Calu3 (cell line): ENCODE measurements at regions not wholly inside any gene's neighbourhood (a gene's known extent, or its start where the extent isn't known, plus 50 kb on each side); places are given as distances from the start of the nearest gene placed in this dataset.

Experiments used
- BruUV-seq: library from RNA; stranded (reverse); fragments of 400-500 nt; replicated peaks from 2 replicates; lab custom pipeline; 2021; lab: Mats Ljungman, UMichigan
- CTCF ChIA-PET: fragments of 300-600 bp; sonication (Branson Sonifier 250); formaldehyde crosslinking; loops from one replicate; lab custom pipeline; 2022; ENCODE audit warnings: antibody characterized with exemption; lab: Charles Lee
- DNase-seq: peaks from one replicate; pipeline ENCODE4 v3.0.0; 2022
- H3K27ac Mint-ChIP-seq: one replicate; pipeline ENCODE4 v1.8.0; 2022; ENCODE audit warnings: mixed read lengths; ENCODE audit not compliant: unreplicated experiment
- H3K27me3 Mint-ChIP-seq: one replicate; pipeline ENCODE4 v1.8.0; 2022; ENCODE audit warnings: mixed read lengths; ENCODE audit not compliant: unreplicated experiment
- H3K36me3 Mint-ChIP-seq: one replicate; pipeline ENCODE4 v1.8.0; 2022; ENCODE audit warnings: mild to moderate bottlenecking, moderate library complexity, mixed read lengths; ENCODE audit not compliant: insufficient read depth, unreplicated experiment
- H3K4me1 Mint-ChIP-seq: one replicate; pipeline ENCODE4 v1.8.0; 2022; ENCODE audit warnings: mild to moderate bottlenecking, low read depth, mixed read lengths; ENCODE audit not compliant: unreplicated experiment
- H3K4me3 Mint-ChIP-seq: one replicate; pipeline ENCODE4 v1.8.0; 2022; ENCODE audit warnings: mild to moderate bottlenecking, low read depth, moderate library complexity, mixed read lengths; ENCODE audit not compliant: unreplicated experiment
- H3K9me3 Mint-ChIP-seq: one replicate; pipeline ENCODE4 v1.8.0; 2022; ENCODE audit warnings: low read depth, mixed read lengths; ENCODE audit not compliant: unreplicated experiment
- CTCF ChIP-seq: fragments of 200-600 bp; IDR thresholded peaks from one replicate; pipeline ENCODE4 v1.8.0; 2022; ENCODE audit warnings: antibody characterized with exemption; ENCODE audit not compliant: unreplicated experiment
- intact Hi-C: fragments of 100-400 bp; cut with micrococcal nuclease; formaldehyde crosslinking; loops from one replicate; pipeline ENCODE4 v1.10.0; 2022; ENCODE audit not compliant: unreplicated experiment

- H3K36me3 Mint-ChIP-seq = no peaks in the 10 kb centered on the region
Observed at GRCh38 chr6:157770946-157771345, 52.1 kb upstream of the SNX9 start.

GRCh38 chr6:157772820-157773219 is 50.2 kb upstream of the SNX9 start:
- Mint-ChIP-seq H3K4me1 (peaks cover 11% of the 10 kb centered on the region), H3K27ac (no peak overlapping the region), H3K36me3 (no peaks in the 10 kb centered on the region), H3K27me3 (peaks cover 21% of the 10 kb centered on the region), H3K9me3 (no peaks in the 10 kb centered on the region), H3K4me3 (no peak overlapping the region)
- no peak for TF ChIP-seq CTCF
- no peak for DNase-seq
- no TSS peak for BruUV-seq
- intact Hi-C loops = no loop called here
- CTCF ChIA-PET = no interaction called here

More at GRCh38 chr6:157770946-157771345, 52.1 kb upstream of the SNX9 start:
- H3K9me3 Mint-ChIP-seq = no peaks in the 10 kb centered on the region
- intact Hi-C loops = no loop called here
- no peak for TF ChIP-seq CTCF
- CTCF ChIA-PET = interaction anchor here (0.7 kb wide), 1 partner anchor 21 kb away, joined by 4 read pairs; no protein-coding TSS in a partner anchor
- H3K4me3 Mint-ChIP-seq = no peak overlapping the region
- no peak for DNase-seq
- peaks cover 11% of the 10 kb centered on the region for H3K4me1 Mint-ChIP-seq
- BruUV-seq = no TSS peak
- H3K27ac Mint-ChIP-seq = no peak overlapping the region
- H3K27me3 Mint-ChIP-seq = peaks cover 21% of the 10 kb centered on the region
